Parathyroid adenoma (tissue), 2 donors: ENCODE measurements at regions not wholly inside any gene's neighbourhood (a gene's known extent, or its start where the extent isn't known, plus 50 kb on each side); places are given as distances from the start of the nearest gene placed in this dataset.

ENCODE experiments used
- H2AFZ ChIP-seq: fragments of 300-600 bp; sonication (generic); one replicate; pipeline ENCODE4 v1.7.0; 2017; ENCODE audit warnings: antibody characterized with exemption, mild to moderate bottlenecking
- H3K27ac ChIP-seq: fragments of 300-600 bp; sonication (generic); one replicate; pipeline ENCODE4 v1.7.0; 2017
- H3K27me3 ChIP-seq: fragments of 300-600 bp; sonication (generic); one replicate; pipeline ENCODE4 v1.7.0; 2017; ENCODE audit warnings: low read length; ENCODE audit not compliant: control insufficient read depth, insufficient read depth
- H3K36me3 ChIP-seq: fragments of 300-600 bp; sonication (generic); one replicate; pipeline ENCODE4 v1.7.0; 2017; ENCODE audit warnings: low read length; ENCODE audit not compliant: control insufficient read depth, insufficient read depth
- H3K4me1 ChIP-seq: fragments of 300-600 bp; sonication (generic); one replicate; pipeline ENCODE4 v1.7.0; 2017; ENCODE audit warnings: control low read depth
- H3K4me2 ChIP-seq: fragments of 300-600 bp; sonication (generic); one replicate; pipeline ENCODE4 v1.7.0; 2017; ENCODE audit warnings: low read length
- H3K4me3 ChIP-seq: fragments of 300-600 bp; sonication (generic); one replicate; pipeline ENCODE4 v1.7.0; 2017; ENCODE audit warnings: low read depth, low read length
- H3K79me2 ChIP-seq: fragments of 300-600 bp; sonication (generic); one replicate; pipeline ENCODE4 v1.7.0; 2017; ENCODE audit warnings: control low read depth
- H3K9ac ChIP-seq: fragments of 300-600 bp; sonication (generic); one replicate; pipeline ENCODE4 v1.7.0; 2017; ENCODE audit warnings: mild to moderate bottlenecking
- H3K9me3 ChIP-seq: fragments of 300-600 bp; sonication (generic); one replicate; pipeline ENCODE4 v1.7.0; 2017; ENCODE audit warnings: low read length; ENCODE audit not compliant: control insufficient read depth
- TF ChIP-seq, protein P1 (sequence below): fragments of 300-600 bp; sonication (generic); IDR thresholded peaks from one replicate; pipeline ENCODE4 v1.7.0; 2017; ENCODE audit warnings: antibody characterized with exemption, mild to moderate bottlenecking
- donor health status: primary hyperparathyroidism.

DNA sequence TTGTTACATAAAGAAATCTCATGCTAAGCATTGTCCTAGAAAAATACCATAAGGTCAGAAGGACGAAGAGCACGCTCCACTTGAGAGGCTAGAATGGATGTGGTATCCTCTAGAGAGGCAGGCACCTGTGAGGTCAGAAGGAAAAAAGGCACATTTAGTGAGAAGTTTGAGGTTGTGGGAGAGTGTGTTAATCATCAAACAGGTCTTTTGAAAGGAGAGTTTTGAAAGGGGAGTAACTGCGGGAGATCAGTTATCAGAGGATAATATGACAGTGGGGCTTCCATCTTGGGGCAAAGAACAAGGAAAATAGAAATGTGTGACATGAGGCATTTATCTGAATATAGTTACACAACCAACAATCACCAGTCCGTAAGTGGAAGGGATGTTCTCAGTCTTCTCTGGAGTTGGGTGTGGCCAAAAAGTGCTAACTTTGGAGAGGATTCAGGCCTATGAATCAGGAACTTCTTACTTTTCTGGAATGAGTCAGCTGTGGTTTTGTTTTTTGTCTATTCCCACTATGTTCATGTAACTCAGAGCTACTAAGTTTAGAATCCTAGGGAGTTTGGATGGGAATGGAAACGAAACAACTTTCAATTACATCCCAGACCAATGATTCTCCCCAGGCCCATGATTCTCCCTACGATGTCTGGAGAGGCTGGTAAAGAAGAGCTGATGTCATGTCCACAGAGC lies 451.4 kb upstream of the ST6GAL2 start:
- Histone ChIP-seq H3K9me3 (no peaks in the 10 kb centered on the region), H3K4me2 (no peak overlapping the region), H2AFZ (no peak overlapping the region), H3K4me3 (no peak overlapping the region), H3K27ac (no peak overlapping the region), H3K9ac (no peak overlapping the region), H3K27me3 (no peaks in the 10 kb centered on the region), H3K36me3 (no peaks in the 10 kb centered on the region), H3K4me1 (no peaks in the 10 kb centered on the region), H3K79me2 (no peaks in the 10 kb centered on the region)
- TF ChIP-seq, protein P1, sequence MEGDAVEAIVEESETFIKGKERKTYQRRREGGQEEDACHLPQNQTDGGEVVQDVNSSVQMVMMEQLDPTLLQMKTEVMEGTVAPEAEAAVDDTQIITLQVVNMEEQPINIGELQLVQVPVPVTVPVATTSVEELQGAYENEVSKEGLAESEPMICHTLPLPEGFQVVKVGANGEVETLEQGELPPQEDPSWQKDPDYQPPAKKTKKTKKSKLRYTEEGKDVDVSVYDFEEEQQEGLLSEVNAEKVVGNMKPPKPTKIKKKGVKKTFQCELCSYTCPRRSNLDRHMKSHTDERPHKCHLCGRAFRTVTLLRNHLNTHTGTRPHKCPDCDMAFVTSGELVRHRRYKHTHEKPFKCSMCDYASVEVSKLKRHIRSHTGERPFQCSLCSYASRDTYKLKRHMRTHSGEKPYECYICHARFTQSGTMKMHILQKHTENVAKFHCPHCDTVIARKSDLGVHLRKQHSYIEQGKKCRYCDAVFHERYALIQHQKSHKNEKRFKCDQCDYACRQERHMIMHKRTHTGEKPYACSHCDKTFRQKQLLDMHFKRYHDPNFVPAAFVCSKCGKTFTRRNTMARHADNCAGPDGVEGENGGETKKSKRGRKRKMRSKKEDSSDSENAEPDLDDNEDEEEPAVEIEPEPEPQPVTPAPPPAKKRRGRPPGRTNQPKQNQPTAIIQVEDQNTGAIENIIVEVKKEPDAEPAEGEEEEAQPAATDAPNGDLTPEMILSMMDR, result no peak

DNA sequence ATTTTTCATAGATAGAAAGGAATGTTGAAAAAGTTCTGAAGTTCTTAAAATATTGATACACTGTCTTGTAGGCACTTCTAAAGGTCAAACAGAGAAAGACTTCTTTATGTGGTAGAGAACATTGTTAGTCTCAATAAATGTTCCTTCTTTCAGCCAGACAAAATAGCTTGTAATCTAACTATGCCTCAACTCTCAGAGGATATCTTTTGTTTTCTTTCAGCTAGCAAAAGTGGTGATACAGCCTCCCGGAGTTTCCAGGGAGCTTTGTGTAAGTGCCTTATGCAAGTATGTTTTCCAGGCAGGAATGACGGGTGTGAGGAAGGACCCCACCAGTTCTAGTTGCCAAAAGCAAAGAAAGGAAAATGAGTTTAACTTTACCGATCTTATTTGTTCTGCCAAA lies 452.1 kb upstream of the ST6GAL2 start:
- Histone ChIP-seq H3K4me2 (no peak overlapping the region), H2AFZ (no peak overlapping the region), H3K4me1 (no peaks in the 10 kb centered on the region), H3K27me3 (no peaks in the 10 kb centered on the region), H3K79me2 (no peaks in the 10 kb centered on the region), H3K36me3 (no peaks in the 10 kb centered on the region), H3K27ac (no peak overlapping the region), H3K9ac (no peak overlapping the region), H3K9me3 (no peaks in the 10 kb centered on the region), H3K4me3 (no peak overlapping the region)
- TF ChIP-seq, protein P1, result no peak

DNA sequence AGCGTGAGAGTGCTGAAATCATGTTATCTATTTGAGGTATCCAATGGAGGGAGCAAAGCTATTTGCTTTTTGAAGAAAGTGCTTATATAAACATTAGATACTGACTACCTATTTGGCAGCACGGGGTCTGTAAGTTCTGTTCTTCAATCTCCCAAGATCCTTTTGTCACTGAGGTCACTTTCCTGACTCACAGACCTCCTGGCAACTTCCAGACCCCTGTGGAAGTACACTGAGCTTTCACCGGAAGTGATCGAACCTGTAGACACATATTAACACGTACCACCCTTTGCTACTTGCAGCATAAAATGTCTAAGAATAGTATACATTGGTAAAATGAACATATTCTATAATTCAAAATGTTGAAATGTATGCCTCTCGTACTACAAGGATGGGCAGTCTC lies 452.6 kb upstream of the ST6GAL2 start:
- no peaks in the 10 kb centered on the region for H3K79me2 ChIP-seq
- TF ChIP-seq, protein P1, result no peak
- H3K36me3 ChIP-seq, result no peaks in the 10 kb centered on the region
- no peak overlapping the region for H3K4me3 ChIP-seq
- no peak overlapping the region for H3K9ac ChIP-seq
- no peak overlapping the region for H3K4me2 ChIP-seq
- no peak overlapping the region for H3K27ac ChIP-seq
- no peaks in the 10 kb centered on the region for H3K27me3 ChIP-seq
- H3K4me1 ChIP-seq, result no peaks in the 10 kb centered on the region
- no peaks in the 10 kb centered on the region for H3K9me3 ChIP-seq
- no peak overlapping the region for H2AFZ ChIP-seq

DNA sequence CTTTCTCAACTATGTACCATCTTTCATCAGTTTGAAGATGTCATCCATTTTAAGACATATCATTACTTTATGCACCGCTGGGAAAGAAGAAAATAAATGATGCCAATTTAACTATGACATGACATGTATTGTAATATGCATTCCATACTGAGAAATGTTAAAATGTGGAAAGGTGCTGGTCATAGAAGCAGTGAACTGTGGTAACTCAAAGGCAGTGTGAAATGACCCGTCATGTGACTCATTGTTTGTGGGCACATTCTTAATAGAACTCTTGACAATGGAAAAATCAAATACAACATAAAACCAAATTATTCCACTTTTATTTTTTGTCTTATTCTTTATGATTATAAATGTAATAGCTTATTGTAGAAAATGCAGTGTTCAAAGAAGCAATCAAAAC lies 455.0 kb upstream of the ST6GAL2 start:
- Histone ChIP-seq H3K9me3 (no peaks in the 10 kb centered on the region), H3K4me2 (no peak overlapping the region), H3K4me1 (no peaks in the 10 kb centered on the region), H3K79me2 (no peaks in the 10 kb centered on the region), H3K27ac (no peak overlapping the region), H2AFZ (no peak overlapping the region), H3K27me3 (no peaks in the 10 kb centered on the region), H3K36me3 (no peaks in the 10 kb centered on the region), H3K4me3 (no peak overlapping the region), H3K9ac (no peak overlapping the region)
- TF ChIP-seq, protein P1, result no peak

DNA sequence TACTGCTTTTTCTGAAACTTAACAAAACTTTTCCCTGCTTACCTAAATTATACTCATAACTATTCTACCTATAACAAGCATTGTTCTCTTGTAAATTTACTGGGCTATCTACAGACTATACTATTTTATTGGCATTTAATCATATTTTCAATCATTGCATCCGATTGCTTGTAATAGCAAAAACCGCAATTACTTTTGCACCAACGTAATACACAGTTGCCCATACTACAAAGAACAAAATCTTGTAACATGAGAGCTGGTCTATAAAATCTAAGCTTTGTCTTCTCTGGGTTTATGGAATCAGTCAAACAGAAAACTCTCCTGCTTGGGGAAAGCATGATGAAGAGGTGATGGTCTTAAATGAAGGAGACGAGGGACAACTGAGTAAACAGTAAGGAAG lies 463.4 kb upstream of the ST6GAL2 start:
- Histone ChIP-seq H3K79me2 (no peaks in the 10 kb centered on the region), H2AFZ (no peak overlapping the region), H3K4me1 (no peaks in the 10 kb centered on the region), H3K9ac (no peak overlapping the region), H3K4me3 (no peak overlapping the region), H3K4me2 (no peak overlapping the region), H3K36me3 (no peaks in the 10 kb centered on the region), H3K9me3 (no peaks in the 10 kb centered on the region), H3K27ac (no peak overlapping the region), H3K27me3 (no peaks in the 10 kb centered on the region)
- TF ChIP-seq, protein P1, result no peak
